Stimulated activated CD4-positive, alpha-beta T cell treated with anti-CD3 and anti-CD28 coated beads, Interleukin-1b, Interleukin-23, amount 100 ng/mL, for 24 hours (primary cell): ENCODE measurements at regions not wholly inside any gene's neighbourhood (a gene's known extent, or its start where the extent isn't known, plus 50 kb on each side); places are given as distances from the start of the nearest gene placed in this dataset.
"Not testable (repeated sequence)": the region's sequence is repeated elsewhere in the genome, so short reads cannot be mapped to it uniquely, and the experiment has no call there.

Source experiments
- DNase-seq, 4 experiments: peaks; one replicate each; pipeline ENCODE4 v3.0.0-alpha.2; 2020; ENCODE audit warnings: low read depth in 4 of 4, low spot score in 1 of 4

GRCh38 chr1:37310064-37310463 is 164.3 kb upstream of the ZC3H12A start:
- DNase-seq, result no peak

- no peak for DNase-seq
Measured at GRCh38 chr1:37315371-37315846, 159.0 kb upstream of the ZC3H12A start.

GRCh38 chr1:37317870-37318467 is 156.4 kb upstream of the ZC3H12A start:
- DNase-seq, result no peak

- no peak for DNase-seq
Measured at GRCh38 chr1:37318490-37318889, 155.9 kb upstream of the ZC3H12A start.

GRCh38 chr1:37319284-37319683 is 155.1 kb upstream of the ZC3H12A start:
- no peak for DNase-seq

GRCh38 chr1:37323486-37324377 is 150.6 kb upstream of the ZC3H12A start:
- DNase-seq, result peak in 2 of 4 experiments; percentile 8 to 14

GRCh38 chr1:37325010-37325409 is 149.4 kb upstream of the ZC3H12A start:
- DNase-seq, result no peak

- DNase-seq, result no peak
Measured at GRCh38 chr1:37325509-37326437, 148.6 kb upstream of the ZC3H12A start.

GRCh38 chr1:37332126-37332525 is 142.3 kb upstream of the ZC3H12A start:
- DNase-seq, result no peak

- DNase-seq, result no peak
Measured at GRCh38 chr1:37338658-37339057, 135.7 kb upstream of the ZC3H12A start.

GRCh38 chr1:37342736-37343135 is 131.6 kb upstream of the ZC3H12A start:
- no peak for DNase-seq

GRCh38 chr1:37347104-37347649 is 127.2 kb upstream of the ZC3H12A start:
- no peak for DNase-seq

- no peak for DNase-seq
Measured at GRCh38 chr1:37353871-37354270, 120.5 kb upstream of the ZC3H12A start.

GRCh38 chr1:37354876-37355650 is 119.3 kb upstream of the ZC3H12A start:
- DNase-seq, result no peak

GRCh38 chr1:37358992-37359391 is 115.4 kb upstream of the ZC3H12A start:
- no peak for DNase-seq

GRCh38 chr1:37360011-37360410 is 114.4 kb upstream of the ZC3H12A start:
- DNase-seq, result no peak

- no peak for DNase-seq
Measured at GRCh38 chr1:37362594-37363385, 111.6 kb upstream of the ZC3H12A start.

- no peak for DNase-seq
Measured at GRCh38 chr1:37363535-37363934, 110.8 kb upstream of the ZC3H12A start.

- not testable (repeated sequence) for DNase-seq
Measured at GRCh38 chr1:37368665-37369315, 105.6 kb upstream of the ZC3H12A start.
